ENCODE measurements at regions not wholly inside any gene's neighbourhood (a gene's known extent, or its start where the extent isn't known, plus 50 kb on each side); places are given as distances from the start of the nearest gene placed in this dataset.

DNA sequence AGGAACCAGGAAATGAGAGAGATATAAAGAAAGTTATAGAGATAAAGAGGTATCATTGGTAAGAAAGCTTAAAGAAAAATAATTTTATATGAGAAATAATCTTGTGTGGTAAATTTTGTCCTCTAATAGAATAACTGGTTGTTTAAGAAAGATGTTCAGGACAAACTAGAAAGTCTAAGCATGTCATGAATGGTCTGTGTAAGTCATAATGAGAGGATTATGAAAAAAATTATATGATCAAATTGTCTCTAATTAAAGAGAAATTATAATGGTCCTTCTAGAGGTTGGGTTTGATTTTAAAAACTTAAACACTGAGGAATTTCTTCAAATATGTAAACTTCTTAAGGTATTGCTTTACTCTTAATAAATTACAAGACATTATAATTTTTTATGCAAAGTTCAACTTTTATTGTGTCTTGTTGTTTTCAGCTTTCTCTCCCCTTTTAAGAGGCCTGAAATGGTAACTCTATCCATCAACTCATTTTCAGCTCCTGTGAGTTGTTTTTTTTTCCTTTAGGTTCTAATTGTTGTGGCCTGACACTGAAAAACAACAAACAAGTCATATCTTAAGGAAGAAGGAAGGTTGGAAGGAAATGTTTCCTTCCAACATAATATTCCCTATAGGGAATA lies 88.2 kb upstream of the CNOT2 start:
- no peak for DNase-seq (ENCODE audit: low read depth)

DNA sequence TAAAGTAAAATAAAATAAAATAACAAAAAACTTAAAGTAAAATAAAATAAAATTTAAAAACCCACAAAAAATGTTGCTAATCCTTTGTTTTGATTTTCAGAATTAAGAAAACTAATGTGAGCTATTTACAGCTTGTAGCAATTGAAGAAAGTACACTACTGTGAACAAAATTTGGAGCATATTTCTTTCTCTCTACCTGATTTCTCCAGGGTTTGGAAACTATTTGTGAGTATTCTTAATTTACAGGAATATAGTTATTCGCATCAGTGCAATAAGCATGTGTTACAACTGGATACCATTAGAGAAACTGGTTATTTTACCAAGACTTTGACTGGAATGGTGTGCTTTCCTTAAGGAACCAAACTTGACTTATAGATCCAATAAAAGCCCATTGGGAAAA lies 86.1 kb upstream of the CNOT2 start:
- DNase-seq (ENCODE audit: low read depth) = no peak

DNA sequence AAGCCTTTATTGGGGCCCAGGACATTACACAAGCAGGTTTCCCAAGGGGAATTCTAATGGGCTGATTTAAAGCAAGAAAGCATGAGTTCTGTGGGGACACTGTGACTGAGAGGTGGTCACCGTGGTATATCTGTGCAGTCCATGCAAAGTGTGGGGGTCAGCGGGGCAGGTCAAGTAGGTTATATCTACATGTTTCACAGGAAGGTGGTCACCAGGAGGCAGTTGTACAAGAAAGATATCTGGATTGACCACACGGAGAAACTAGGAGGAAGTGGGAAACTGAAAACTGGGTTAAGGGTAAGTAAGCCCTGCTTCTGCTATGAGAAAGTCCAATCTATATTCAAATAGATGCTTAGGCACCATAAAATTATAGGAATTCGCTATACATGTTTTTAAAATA lies 77.8 kb upstream of the CNOT2 start:
- DNase-seq (ENCODE audit: low read depth) = no peak

- DNase-seq (ENCODE audit: low read depth) = no peak
These were observed 66.9 kb upstream of the CNOT2 start for GRCh38 chr12:70176290-70176689.

GRCh38 chr12:70177631-70178030 lies 65.6 kb upstream of the CNOT2 start:
- no peak for DNase-seq (ENCODE audit: low read depth)

GRCh38 chr12:70178038-70178437 lies 65.2 kb upstream of the CNOT2 start:
- DNase-seq (ENCODE audit: low read depth) = no peak

GRCh38 chr12:70180130-70180529 lies 63.1 kb upstream of the CNOT2 start:
- no peak for DNase-seq (ENCODE audit: low read depth)

DNA sequence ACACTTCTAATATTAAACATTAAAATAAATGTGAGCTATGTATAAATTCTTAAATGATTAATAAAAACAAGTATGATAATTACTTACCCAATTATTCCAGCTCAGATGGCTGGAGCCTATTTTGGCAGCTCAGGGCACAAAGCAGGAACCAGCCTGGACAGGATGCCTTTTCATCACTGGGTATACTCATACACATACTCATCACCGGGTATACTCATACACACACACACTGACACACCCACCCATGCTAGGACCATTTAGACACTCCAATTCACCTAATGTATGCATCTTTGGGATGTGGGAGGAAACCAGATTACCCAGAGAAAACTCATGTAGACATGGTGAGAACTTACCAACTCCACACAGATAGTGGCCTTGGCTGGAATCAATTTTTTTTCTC lies 57.9 kb upstream of the CNOT2 start:
- no peak for DNase-seq (ENCODE audit: low read depth)

DNA sequence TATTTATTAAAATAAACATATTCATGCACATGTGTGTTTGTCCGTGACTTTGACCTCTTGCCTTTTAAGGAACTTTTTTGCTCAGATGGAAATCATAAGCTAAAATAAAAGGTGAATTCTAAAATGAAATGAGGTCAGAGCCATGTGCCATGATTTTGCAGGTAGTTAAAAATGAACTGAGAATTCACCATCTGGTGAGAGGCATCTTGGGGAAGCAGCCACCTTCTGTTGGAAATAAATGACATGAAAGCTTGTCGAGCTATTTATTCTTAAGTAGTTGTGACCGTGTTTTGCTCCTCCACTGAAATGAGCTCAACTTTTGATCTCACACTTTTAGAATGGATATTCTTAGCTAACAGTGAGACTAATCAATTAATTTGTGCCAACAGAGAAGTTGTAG lies 56.8 kb upstream of the CNOT2 start:
- DNase-seq (ENCODE audit: low read depth) = no peak

DNA sequence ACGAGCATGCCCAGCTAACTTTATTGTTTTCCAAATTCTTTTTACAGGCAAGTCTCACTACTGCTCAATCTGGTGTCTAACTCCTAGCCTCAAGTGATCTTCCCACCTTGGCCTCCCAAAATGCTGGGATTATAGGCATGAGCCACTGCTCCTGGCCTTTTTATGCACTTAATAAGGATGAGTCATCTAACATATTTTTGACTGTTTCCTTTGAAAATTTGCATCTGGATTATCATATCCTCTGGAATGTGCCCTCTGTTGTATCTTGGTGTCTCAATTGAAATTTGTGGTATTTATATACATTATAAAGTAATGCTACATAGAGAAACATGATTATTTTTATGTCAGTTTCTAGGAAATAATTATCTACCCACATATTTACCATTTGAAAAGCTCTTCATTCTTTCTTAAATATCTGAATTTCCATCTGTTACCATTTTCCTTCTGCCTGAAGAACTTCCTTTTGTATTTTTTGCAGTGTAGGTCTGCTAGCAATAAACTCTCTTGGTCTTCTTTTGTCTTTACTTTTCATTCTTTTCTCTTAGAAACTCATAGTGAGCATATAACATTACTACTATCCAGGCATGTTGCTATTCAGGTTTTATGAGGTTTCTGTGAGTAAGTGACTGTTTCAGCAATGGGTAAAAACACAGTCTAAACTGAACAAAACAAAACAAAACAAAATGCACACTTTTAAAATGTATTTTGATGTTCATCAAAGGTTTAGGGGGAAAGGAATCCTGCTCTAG lies 52.8 kb upstream of the CNOT2 start:
- no peak for DNase-seq (ENCODE audit: low read depth)
